HG03159 (cell line): ENCODE measurements at regions not wholly inside any gene's neighbourhood (a gene's known extent, or its start where the extent isn't known, plus 50 kb on each side); places are given as distances from the start of the nearest gene placed in this dataset.
"Not testable (repeated sequence)": the region's sequence is repeated elsewhere in the genome, so short reads cannot be mapped to it uniquely, and the experiment has no call there.

ENCODE experiments used
- ATAC-seq: cut with Tn5 transposase; IDR thresholded peaks from one replicate; pipeline ENCODE4 v1.9.1; 2021; ENCODE audit warnings: mild to moderate bottlenecking, moderate library complexity; ENCODE audit not compliant: unreplicated experiment

DNA sequence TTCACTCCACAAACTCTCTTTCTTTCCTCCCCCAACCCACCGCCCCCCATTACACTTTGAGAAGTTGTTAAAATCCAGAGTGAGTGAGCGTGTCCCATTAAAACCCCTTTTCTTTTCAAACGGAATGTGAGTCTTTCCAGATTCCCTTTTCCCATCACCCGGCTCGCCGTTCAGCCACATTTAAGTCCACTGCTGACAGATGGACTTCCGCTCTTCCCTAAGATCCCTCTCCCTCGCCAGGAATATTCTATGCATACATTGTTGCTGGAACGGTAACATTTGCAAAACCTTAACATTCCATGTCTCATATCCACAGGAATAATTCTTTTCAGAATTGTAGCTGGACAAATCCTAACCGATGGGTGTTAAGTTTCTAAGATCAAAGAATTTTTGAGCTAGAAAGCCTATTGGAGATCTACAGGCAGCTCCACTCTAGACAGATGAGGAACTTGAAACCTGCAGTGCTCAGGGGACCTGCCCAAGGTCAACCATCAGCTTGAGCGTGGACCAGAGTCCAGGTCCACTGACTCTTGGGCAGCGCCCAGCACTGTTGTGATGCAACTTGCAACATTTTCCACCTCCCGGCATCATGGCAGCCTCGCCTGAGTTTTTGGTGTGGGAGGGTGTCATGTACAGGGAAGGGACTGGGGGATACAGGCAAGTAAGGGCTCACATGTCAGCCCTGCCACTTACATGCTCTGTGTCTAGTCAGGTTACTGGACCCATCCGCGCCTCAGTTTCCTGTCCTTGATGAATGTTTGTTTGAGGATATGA is 500.1 kb downstream of the CCDC171 start:
- no peak for ATAC-seq

DNA sequence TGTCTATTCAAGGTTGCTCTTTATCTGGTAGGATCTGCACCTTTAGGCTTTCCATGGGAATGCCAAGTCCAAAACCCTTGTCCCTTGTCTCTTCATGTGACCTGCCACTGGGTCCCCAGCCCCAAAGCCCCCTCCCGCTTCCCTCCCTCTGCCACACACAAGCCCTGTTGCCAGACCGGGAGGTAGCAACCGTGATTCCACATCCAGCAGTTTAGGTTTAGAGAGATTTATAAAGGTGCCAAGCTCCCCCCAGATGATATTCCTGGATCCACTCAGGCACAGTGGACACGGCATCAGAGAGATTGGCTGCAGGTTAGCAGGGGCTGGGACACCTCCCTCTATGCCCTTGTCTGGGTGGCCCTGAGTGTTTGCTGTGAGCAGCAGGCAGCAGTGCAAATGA is 504.7 kb downstream of the CCDC171 start:
- ATAC-seq: no peak

DNA sequence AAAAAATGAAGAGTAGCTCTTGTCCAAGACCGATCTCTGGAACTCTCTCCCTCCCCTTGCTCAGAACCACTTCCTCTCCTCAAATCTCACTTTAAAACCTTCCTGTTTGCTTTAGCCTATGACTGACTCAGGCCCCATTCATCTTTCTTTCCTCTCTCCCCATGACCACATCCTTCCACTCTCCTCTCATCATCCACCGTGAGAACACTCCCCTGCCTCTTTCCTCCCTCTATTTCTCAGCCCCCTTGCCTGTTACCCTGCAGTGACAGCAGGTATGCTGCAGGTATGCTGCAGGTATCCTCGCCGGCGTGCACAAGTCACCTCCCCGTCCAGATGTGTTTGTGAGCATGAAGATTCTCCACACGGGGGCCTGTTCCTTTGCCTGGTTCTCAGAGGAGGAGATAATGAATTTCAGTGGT is 505.3 kb downstream of the CCDC171 start:
- ATAC-seq: no peak

- peak; percentile 48 for ATAC-seq
These were observed 507.7 kb downstream of the CCDC171 start for GRCh38 chr9:16060436-16061129.

GRCh38 chr9:16062542-16063240 is 509.8 kb downstream of the CCDC171 start:
- ATAC-seq: no peak

GRCh38 chr9:16063241-16063591 is 510.4 kb downstream of the CCDC171 start:
- ATAC-seq: no peak

DNA sequence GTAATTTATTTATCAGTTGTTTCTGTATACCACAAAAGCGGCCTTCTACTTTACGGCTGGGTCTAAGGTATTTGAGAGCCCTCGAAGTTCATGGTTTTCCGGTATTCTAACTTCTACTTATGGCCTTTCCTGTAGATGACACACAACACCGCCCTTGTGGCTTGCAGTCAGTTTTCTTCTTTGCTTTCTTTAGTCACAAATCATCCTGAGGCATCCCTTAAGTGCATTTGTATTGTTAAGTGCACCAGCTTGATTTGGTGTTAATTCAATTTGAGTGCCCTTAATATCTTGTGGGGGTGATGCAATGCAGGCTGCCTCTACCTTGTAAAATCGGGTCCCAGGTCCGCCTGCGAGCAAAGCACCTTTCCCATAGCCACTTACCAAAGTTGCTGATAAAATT is 511.9 kb downstream of the CCDC171 start:
- ATAC-seq: no peak

DNA sequence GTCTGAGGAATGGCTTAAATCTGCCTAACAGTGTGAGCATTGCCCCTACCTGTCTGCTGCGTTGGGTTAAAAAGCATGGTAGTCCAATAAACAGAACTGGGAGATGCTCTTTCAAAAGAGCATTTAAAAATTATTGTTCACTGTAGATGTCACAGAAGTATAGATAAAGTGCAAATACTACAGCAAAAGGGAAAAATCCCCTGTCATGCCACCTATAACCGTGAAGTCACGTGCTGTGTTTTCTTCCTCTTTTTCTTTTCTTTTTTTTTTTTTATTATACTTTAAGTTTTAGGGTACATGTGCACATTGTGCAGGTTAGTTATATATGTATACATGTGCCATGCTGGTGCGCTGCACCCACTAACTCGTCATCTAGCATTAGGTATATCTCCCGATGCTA is 513.4 kb downstream of the CCDC171 start:
- ATAC-seq: not testable (repeated sequence)

GRCh38 chr9:16068476-16068875 is 515.6 kb downstream of the CCDC171 start:
- ATAC-seq: no peak

DNA sequence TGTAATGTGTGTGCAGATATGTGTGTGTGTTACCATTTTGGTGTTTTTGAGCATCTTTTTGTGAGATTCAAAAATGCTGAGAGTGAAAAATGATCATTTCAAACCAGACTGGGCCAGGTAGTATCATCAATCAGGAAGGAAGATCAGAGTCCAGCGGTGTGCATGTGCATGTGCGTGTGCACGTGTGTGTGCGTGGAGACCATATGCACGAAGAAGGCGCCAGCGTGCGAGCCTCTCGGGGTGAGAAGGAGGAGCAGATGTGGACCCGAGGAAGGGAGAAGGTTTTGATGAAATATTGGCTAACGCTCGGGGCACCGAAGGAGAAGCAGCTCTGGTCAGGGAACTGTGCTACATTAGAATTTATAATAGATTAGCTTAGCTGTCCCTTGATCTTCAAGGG is 516.4 kb downstream of the CCDC171 start:
- no peak for ATAC-seq

- no peak for ATAC-seq
These were observed 517.0 kb downstream of the CCDC171 start for GRCh38 chr9:16069671-16070454.

GRCh38 chr9:16070455-16071145 is 517.8 kb downstream of the CCDC171 start:
- ATAC-seq: no peak

DNA sequence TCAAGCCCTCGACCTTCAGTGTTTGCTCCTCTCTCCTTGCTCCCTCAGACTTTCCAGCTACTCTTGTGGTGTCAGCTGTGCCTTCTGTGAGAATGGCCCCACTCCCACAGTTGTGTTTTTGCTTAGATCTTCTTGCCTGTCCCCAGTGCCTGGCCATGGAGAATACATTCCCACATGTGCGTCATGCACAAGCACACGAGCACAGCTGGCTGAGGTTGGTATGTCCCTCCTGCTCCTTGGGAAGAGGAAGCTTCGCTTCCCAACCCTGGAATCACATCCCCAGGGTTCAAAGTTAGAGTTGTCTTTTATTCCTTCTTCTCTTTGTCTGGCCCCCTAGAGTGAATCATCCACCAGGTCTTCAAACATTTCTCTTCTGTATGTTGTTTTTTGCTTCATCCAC is 518.6 kb downstream of the CCDC171 start:
- no peak for ATAC-seq

GRCh38 chr9:16074963-16075362 is 522.1 kb downstream of the CCDC171 start:
- no peak for ATAC-seq

- no peak for ATAC-seq
These were observed 522.9 kb downstream of the CCDC171 start for GRCh38 chr9:16075696-16076095.

GRCh38 chr9:16076511-16076910 is 523.7 kb downstream of the CCDC171 start:
- no peak for ATAC-seq

DNA sequence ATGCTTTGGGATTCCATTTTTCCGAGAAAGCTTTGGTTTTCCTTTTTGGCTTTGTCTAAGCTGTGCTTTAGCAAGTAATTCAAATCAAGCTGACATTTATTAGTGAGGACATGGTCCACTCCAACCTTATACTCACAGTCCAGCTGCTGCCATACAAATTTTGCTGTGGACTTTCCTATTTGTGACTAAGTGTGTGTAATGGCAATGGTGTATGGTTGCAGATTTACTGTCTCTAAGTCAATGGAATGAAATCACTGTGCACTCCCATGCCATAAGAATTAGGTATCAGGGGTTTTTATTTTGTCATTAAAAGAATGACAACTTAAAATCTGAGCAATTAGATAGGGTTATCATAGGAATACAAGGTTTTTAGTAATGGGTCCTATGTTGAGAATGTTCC is 530.0 kb downstream of the CCDC171 start:
- ATAC-seq: no peak

- ATAC-seq: no peak
These were observed 532.4 kb downstream of the CCDC171 start for GRCh38 chr9:16085167-16085726.

- no peak for ATAC-seq
These were observed 538.2 kb downstream of the CCDC171 start for GRCh38 chr9:16090907-16091629.
